ENCODE measurements at regions not wholly inside any gene's neighbourhood (a gene's known extent, or its start where the extent isn't known, plus 50 kb on each side); places are given as distances from the start of the nearest gene placed in this dataset.
"Not testable (repeated sequence)": the region's sequence is repeated elsewhere in the genome, so short reads cannot be mapped to it uniquely, and the experiment has no call there.

DNA sequence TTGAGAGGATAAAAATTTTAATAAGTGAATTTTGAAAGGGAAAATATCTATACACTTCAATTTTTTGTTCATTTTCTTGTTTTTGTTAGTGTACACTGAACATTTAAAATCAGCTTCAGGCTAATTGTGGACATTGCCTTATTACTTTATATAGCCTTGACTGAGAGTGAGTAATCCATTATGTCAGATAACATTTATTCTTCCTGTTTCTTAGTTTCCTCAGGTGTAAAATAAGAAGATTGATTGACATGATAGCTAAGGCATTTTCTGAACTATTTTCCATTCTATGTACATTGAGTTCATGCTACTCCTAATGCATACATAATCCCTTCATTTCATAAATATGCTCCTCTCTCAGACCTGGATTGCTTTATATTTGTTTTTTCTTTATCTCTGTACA, 607.3 kb upstream of the AADAT start:
- intact Hi-C loops (cut with DNase I): no loop called here
- DNase-seq (ENCODE audit: low spot score) (no peak), ATAC-seq (no peak)

DNA sequence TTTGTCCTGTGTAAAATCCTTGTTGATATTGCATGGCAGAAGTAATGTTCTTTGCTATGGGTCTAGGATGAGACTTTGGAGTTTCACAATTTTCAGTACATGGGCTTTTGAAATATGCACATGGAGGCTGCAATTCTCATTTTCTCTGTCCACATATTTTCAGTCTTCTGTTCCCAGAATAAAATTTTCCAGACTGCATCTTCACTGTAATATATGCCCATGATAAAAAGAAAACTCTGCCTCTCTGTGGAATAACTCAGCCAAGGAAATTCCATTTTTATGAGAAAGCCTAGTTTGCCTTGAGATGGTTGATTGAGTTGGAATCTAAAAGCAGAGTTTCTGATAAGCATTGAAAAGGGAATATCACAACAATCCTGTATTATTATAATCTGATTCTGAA, 601.4 kb upstream of the AADAT start:
- intact Hi-C loops (cut with DNase I): no loop called here
- ATAC-seq: no peak
- no peak for DNase-seq (ENCODE audit: low spot score)

DNA sequence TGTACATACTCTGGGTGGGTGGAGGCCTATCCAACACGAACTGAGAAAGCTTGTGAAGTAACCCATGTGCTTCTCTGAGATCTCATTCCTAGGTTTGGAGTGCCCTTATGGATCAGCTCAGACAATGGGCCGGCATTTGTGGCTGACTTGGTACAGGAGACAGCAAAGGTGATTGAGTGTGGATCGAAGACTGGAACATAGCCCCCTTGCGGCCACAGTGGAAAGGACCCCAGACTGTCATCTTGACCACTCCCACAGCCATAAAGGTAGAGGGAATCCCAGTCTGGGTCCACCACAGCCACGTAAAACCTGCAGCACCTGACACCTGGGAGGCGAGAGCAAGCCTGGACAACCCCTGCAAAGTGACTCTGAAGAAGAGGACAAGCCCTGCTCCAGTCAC, 598.0 kb upstream of the AADAT start:
- ATAC-seq (no peak), DNase-seq (ENCODE audit: low spot score) (no peak)
- intact Hi-C loops (cut with DNase I): no loop called here

DNA sequence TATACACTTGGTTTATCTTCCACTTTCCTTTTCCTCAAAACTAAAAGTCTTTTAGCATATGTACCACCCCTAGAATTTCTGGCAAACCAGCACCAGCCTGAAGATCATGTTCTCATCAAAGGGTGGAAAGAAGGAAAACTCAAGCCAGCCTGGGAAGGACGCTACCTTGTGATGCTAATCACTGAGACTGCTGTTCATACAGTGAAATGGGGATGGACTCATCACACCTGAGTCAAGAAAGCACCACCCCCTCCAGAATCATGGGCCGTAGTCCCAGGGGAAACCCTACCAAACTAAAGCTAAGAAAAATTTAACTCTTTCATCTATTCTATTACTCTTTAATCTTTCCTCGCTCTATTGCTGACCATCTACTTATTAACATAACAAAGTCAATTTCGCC, 595.9 kb upstream of the AADAT start:
- intact Hi-C loops (cut with DNase I); ATAC-seq; DNase-seq (ENCODE audit: low spot score): not testable (repeated sequence)

DNA sequence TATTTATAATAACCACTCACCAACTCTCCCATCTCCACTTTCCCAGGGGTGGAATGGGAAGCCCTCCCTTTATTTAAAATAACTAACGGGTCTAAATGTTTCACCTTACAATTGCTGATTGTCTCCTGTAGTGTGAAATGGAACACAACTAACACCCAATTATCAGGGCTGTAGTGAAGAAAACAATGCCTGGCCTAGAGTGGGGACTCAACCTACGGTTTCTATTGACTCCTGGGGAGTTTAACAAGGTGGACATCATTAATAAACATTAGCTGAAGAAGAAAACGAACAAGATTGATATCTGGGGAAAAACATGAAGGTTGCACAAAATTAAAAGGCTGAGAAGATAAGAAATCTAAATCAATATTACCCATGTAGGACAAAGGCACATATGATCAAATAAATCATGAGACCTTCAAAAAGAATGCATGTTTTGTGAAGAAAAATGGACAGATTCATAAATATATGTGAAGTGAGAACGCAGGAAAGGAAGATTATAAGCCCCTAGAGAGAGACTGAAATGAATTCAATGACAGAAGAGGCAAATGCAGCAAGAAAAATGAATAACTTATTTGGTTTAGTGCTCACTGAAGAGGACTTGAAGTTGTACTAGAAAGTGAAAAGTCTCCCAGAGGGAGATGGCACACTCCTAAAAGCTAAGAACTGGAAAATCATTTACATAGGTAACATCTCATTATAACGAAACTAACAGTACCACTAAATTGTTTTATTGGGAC, 593.0 kb upstream of the AADAT start:
- DNase-seq (ENCODE audit: low spot score) (no peak), ATAC-seq (no peak)
- intact Hi-C loops (cut with DNase I): no loop called here

DNA sequence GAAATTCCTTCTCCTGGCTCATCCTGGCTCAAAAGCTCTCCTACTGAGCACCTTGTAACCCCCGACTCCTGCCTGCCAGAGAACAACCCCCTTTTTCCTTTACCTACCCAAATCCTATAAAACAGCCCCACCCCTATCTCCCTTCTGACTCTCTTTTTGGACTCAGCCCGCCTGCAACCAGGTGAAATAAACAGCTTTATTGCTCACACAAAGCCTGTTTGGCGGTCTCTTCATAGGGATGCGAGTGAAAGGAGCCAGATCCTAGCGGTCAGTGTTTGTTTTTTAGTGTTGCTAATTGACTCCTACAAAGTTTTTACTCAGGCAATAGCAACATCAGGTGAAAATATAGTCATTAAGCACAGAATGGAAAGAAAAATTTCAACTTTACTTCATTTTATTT, 592.3 kb upstream of the AADAT start:
- DNase-seq (ENCODE audit: low spot score); intact Hi-C loops (cut with DNase I); ATAC-seq: not testable (repeated sequence)

DNA sequence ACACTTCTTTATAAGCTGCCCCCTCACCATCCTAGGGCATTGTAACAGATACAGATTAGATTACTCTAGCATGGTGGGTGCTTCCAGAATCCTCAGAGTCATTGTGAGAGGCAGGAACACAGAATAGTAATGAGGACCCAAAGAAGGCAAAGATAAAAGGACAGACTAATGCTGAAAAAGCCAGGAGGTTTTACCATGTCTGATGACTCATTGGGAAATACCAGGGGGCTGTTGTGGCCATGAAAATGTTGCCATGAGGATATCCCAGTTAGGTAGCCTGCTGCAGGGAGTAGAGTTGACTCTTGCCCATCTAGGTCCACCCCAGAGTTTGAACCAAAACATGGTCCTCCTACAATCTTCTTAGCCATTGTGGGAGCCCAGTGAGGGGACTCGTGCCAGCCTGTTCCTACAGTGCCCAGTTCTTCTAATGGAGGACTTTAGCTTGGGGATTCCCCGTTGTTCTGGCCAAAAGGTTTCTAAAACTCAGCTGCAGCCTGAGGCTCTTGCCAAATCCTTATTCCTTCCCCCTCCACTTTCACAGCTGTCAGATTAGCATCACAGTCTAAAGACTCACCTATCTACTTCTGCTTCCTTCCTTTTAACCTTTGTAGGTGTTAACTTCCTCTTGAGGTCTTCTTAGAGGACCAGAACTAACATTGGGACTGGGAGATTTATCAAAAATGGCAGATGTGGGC, 586.0 kb upstream of the AADAT start:
- DNase-seq (ENCODE audit: low spot score): no peak
- ATAC-seq: no peak
- intact Hi-C loops (cut with DNase I): loop anchor here (2.0 kb wide), 1 partner anchor 25 kb away; no protein-coding TSS in a partner anchor

DNA sequence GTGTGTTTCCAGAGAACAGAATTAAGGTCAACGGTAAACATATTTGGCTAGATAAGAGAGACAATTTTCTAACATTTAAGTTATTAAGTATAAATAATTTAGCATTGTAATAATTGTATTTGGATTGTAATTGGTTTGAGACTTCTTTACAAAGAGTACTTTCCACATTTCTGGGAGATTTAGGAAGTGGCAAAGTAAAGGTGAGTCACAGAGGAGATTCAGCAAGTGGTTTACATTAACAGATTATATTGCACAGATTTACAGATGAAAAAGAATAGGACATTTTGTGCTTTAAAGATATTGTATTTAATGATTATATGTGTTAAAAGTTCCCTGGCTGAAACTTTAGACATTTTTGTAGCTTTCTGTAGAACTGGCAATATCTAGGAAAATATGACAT, 584.4 kb upstream of the AADAT start:
- no peak for DNase-seq (ENCODE audit: low spot score)
- intact Hi-C loops (cut with DNase I): no loop called here
- ATAC-seq: no peak

DNA sequence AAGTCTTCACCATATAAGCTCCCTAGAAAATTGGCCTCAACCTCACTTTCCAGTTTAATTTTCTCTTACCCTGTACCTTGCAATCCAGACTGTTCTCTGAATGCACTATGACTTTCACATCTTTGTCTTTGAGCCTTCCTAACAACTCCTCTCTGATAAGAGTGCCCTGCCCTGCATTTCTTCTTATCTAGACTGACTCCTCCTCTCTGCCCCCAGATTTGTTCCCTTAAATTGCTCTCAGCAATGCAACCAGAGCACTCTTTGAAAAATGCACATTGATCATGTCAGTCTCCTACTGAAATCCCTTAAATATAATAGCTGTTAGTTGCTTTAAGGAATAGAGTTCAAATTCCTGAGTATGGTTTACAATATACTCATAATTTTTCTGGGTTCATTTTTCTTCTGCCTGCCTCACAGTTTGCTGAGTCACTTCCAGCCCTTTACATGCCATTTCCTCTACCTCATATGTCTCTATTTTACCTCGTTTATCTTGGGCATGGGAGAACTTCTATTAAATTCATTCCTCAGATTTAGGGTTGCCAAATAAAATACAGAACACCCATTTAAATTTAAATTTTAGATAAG, 582.7 kb upstream of the AADAT start:
- intact Hi-C loops (cut with DNase I): no loop called here
- DNase-seq (ENCODE audit: low spot score): no peak
- no peak for ATAC-seq

DNA sequence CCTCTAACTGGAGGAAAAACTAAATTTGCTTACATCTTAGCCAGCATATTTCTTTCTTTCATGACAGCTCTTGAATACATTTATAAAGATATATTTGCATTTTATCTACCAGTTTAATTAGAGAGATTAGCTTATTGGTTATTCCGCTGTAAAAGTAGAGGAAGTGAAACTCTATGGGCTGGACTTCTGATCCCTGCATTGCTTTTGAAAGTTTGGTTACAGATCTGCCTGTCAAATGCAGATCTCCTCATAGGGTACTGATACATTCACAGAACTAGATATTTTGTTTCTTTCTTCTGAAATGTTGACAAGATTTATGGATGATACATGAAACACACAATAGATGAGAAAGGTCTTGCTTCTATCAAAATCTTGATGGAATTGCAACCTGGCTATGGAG, 581.4 kb upstream of the AADAT start:
- DNase-seq (ENCODE audit: low spot score) (no peak), ATAC-seq (no peak)
- intact Hi-C loops (cut with DNase I): no loop called here

DNA sequence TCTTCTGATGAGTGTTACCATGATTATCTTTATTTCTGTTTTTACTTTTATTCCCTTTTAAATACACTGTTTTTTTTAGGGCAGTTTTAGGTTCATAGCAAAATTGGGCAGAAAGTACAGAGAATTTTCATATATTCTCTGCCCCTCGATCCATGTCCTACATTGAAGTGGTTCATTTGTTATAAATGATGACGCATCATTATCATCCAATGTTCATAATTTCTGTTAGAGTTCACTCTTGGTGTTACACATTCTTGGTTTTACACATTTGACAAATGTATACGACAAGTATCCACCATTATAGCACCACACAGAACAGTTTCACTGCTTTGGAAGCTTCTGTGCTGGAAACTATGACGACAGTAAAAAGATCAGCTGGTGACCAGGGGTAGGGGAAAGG, 578.1 kb upstream of the AADAT start:
- intact Hi-C loops (cut with DNase I): no loop called here
- ATAC-seq (no peak), DNase-seq (ENCODE audit: low spot score) (no peak)

DNA sequence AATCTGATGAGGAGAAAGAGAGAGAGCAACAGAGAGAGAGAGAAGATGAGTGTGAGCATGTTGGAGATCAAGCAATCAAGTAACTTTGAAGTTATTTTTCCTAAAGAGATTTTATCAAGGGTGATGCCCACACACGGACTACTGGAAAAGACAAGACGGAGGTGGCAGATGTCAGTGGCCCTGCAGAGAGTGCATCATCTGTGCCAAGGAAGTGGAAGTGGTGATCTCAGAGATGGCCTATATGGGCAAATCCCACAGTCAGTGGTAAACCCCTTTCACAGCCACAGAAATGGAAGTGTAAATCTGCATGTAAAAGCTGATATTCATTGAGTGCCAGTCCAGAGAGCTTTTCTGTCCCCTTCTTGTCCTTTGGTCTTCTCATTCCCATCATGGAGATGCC, 577.2 kb upstream of the AADAT start:
- intact Hi-C loops (cut with DNase I): no loop called here
- ATAC-seq: no peak
- no peak for DNase-seq (ENCODE audit: low spot score)

DNA sequence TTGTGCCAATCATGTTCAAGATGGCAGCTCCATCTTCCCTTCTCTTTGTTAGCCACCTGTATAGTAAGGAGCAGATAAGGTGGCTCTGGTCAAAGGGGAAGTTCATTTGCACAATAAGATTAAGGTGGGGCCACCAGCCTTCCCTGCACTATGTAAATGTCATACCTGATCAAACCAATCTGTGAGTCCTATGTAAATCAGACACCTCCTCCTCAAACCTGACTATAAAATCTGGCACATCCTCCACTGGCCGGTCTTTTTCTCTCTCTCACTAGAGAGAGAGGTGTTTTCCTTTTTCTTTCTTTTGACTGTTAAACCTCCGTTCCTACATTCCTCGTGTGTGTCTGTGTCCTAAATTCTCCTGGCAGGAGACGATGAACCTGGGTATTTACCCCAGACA, 572.5 kb upstream of the AADAT start:
- no peak for ATAC-seq
- intact Hi-C loops (cut with DNase I): no loop called here

DNA sequence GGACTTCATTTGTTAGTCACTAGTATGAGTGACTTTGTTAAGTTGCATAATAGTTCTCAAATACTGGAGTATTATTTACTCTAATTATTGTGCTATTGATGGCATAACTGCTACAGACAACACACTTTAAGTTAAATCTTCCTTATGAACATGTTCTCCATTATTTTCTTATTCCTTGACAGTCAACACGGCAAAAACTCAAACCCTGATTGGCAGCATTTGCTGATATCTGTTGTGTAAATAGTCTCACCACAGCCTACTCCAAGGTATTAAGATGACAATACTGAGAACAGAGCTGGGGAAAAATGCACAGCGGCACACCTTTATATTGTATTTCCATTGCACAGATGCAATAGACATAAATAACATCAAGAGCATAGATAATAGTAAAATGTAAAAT, 568.0 kb upstream of the AADAT start:
- ATAC-seq (no peak), DNase-seq (ENCODE audit: low spot score) (no peak)
- intact Hi-C loops (cut with DNase I): no loop called here

More for the DNA sequence above, 572.5 kb upstream of the AADAT start:
- no peak for DNase-seq (ENCODE audit: low spot score)

DNA sequence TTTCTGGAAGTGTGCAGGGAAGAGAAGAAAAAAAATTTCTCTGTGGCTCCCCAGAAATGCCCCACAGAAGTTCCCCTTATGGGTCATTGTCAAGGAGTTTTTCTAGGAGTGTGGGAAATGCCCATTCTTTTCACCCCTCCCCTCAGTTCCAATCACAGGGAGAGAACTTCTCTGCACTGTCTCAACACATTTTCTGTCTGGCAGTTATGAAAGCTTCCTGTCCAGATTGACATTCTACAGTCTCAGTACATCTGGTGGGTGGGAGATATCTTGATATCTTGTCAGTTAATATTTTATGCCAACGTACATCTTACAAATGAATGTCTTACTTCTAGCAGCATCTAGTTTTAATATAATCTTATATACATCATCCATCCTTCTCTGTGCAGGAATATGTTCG, 566.8 kb upstream of the AADAT start:
- no peak for ATAC-seq
- intact Hi-C loops (cut with DNase I): no loop called here
- no peak for DNase-seq (ENCODE audit: low spot score)

DNA sequence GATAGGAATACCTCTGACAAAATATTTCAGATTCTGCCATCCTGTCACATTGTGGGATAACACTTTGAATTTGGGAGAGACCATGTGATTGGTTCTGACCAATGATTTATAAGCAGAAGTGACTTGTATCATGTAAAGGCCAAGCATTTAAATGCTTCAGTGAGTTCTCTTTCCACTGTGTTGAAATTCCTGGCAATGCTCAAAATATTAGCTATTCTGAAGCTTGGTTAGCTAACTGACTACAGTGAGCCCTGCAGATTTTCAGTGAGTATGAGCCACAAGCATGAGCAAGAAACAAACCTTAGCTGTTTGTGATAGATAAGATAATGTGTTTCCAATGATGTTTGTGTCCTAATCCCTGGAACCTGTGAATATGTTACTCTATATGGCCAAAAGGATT, 562.8 kb upstream of the AADAT start:
- ATAC-seq: no peak
- intact Hi-C loops (cut with DNase I): no loop called here
- no peak for DNase-seq (ENCODE audit: low spot score)

DNA sequence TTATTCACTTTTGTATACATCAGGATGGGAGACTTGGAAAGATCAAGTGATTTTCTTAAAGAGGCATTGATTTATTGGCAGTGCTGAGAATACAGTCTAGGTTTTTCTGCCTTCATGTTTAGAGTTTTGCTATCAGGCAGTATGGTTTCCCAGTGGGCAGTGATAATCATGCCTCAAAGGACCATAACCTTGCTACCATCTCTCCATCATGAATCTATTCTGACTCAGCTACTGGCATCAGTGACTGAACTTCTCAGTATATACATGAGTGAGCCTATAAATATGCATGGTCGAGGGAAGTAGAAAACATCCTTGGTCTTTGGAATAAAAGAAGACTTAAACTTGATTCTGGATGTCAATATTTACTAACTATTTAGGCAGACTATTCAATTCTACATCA, 562.0 kb upstream of the AADAT start:
- DNase-seq (ENCODE audit: low spot score) (no peak), ATAC-seq (no peak)
- intact Hi-C loops (cut with DNase I): loop anchor here (2.0 kb wide), 1 partner anchor 25 kb away; no protein-coding TSS in a partner anchor

DNA sequence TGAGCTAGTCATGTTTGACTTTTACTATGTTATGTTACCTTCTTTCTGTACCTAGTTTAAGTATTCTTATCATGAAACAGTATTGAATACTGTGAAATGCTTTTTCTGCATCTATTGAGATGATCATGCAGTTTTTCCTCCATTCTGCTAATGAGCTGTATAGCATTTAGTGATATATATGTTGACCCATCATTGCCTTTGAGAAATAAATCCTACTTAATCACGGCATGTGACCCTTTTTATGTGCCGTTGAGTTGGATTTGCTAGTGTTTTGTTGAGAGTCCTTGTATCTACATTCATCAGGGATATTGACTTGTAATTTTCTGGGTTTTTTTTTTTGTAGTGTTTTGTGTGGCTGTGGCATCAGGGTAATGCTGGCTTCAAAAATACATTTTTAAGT, 537.7 kb upstream of the AADAT start:
- intact Hi-C loops (cut with DNase I): no loop called here
- DNase-seq (ENCODE audit: low spot score) (no peak), ATAC-seq (no peak)

DNA sequence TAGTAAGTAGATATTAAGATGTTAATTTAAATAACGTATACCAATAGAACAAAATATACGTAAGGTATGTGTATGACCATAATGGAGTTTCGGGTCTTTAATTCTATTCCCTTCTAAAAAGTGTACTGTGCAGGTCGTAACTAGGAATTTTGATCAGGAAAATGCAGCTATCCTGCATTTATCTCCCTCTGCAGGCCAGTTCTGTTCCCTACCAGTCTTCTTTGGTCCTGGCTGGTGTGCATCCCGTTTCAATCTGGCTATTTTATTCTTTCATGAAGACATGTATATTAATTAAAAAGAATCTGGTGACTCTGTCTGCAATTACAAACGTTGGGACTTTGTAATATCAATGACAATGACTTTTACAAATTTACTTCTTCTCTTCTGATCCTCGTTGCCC, 534.1 kb upstream of the AADAT start:
- intact Hi-C loops (cut with DNase I): loop anchor here (5.0 kb wide), 1 partner anchor 857 kb away; no protein-coding TSS in a partner anchor
- DNase-seq (ENCODE audit: low spot score): no peak
- no peak for ATAC-seq

DNA sequence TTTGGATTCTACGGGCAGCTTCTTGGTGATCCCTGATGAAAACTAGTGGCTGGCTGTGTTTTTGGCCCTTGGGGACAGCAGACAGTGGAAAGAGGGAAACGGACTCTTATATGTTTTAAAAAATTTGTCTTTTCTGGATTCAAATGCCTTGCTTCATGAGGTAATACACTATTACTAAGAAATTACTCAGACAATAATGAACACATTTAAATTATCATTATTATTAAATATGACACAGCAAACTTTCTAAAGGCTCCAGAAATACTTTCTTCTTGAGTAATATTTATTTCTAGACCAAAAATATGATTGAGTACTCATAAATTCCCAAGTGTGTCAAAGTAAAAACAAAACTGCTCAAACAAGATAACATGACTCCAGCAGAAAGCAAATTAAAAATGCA, 520.7 kb upstream of the AADAT start:
- no peak for DNase-seq (ENCODE audit: low spot score)
- intact Hi-C loops (cut with DNase I): no loop called here
- ATAC-seq: no peak

Measured in sciatic nerve (tissue), 2 donors.